ENCODE measurements at regions not wholly inside any gene's neighbourhood (a gene's known extent, or its start where the extent isn't known, plus 50 kb on each side); places are given as distances from the start of the nearest gene placed in this dataset.

- TF ChIP-seq, protein P1, sequence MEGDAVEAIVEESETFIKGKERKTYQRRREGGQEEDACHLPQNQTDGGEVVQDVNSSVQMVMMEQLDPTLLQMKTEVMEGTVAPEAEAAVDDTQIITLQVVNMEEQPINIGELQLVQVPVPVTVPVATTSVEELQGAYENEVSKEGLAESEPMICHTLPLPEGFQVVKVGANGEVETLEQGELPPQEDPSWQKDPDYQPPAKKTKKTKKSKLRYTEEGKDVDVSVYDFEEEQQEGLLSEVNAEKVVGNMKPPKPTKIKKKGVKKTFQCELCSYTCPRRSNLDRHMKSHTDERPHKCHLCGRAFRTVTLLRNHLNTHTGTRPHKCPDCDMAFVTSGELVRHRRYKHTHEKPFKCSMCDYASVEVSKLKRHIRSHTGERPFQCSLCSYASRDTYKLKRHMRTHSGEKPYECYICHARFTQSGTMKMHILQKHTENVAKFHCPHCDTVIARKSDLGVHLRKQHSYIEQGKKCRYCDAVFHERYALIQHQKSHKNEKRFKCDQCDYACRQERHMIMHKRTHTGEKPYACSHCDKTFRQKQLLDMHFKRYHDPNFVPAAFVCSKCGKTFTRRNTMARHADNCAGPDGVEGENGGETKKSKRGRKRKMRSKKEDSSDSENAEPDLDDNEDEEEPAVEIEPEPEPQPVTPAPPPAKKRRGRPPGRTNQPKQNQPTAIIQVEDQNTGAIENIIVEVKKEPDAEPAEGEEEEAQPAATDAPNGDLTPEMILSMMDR (IDR thresholded peaks at IDR 0.05): no peak
- no peak for TF ChIP-seq EZH2 (IDR thresholded peaks at IDR 0.05)
These were observed 88.8 kb downstream of the INHBB start for GRCh38 chr2:120434492-120435308.
